GM19324 (cell line): ENCODE measurements at regions not wholly inside any gene's neighbourhood (a gene's known extent, or its start where the extent isn't known, plus 50 kb on each side); places are given as distances from the start of the nearest gene placed in this dataset.
"Not testable (repeated sequence)": the region's sequence is repeated elsewhere in the genome, so short reads cannot be mapped to it uniquely, and the experiment has no call there.

Experiments used
- ATAC-seq: cut with Tn5 transposase; IDR thresholded peaks from one replicate; pipeline ENCODE4 v1.9.1; 2021; ENCODE audit warnings: mild to moderate bottlenecking, moderate library complexity; ENCODE audit not compliant: unreplicated experiment, low FRiP score

DNA sequence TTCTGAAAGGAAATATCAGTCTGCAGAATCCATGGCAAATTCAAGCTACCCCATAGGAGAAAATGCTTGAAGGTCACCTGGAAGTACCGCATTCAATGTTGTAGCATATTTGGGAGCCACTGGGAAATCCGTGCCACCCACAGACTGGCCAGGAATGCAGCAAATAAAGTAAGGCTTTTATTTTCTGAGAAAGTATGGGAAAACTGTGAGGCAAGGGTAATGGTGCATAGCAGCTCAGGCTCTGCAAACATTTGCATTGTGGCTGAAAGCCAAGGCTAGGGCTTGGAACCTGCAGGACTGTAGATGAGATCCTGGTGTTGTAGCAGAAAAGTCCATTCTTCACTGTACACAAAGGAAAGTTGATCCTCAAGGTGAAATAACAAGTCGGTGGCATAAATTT, 450.9 kb upstream of the NR3C2 start:
- no peak for ATAC-seq

DNA sequence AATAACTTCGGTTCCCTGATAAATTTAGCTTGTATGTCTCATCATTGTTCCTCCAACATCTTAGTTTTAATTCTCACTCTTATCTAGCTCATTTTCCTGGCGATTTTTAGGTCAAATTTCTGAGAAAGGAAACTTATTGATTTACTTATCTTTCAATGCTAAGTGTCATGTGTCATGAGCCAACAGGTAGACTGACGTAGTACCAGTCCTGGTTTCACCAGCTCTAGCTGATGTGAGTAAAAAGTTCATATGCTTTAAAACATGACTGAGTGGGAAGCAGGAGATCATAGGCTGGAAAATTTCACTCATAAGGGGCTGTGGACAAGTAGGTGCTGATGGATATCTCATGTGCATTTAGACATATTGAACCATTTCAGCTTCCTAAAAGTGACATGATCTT, 441.7 kb upstream of the NR3C2 start:
- no peak for ATAC-seq

DNA sequence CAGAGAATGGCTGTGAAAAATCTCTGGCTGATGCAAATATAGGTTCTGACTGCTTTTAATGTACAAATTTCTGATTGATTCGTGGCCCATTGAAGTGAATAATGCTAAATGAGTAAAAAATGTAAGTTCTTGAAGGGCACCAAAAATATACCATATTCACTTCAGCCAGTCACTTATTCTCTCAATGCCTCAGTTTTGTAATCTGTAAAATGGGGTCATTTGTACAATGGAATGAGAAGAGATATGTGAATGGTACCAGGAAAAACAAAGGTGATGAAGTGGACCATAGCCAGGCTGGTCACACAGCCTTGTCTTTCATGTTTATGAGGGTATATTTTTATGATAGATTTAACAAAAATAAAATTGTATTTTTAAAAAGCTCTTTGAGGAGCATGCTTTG, 441.2 kb upstream of the NR3C2 start:
- ATAC-seq, result no peak

DNA sequence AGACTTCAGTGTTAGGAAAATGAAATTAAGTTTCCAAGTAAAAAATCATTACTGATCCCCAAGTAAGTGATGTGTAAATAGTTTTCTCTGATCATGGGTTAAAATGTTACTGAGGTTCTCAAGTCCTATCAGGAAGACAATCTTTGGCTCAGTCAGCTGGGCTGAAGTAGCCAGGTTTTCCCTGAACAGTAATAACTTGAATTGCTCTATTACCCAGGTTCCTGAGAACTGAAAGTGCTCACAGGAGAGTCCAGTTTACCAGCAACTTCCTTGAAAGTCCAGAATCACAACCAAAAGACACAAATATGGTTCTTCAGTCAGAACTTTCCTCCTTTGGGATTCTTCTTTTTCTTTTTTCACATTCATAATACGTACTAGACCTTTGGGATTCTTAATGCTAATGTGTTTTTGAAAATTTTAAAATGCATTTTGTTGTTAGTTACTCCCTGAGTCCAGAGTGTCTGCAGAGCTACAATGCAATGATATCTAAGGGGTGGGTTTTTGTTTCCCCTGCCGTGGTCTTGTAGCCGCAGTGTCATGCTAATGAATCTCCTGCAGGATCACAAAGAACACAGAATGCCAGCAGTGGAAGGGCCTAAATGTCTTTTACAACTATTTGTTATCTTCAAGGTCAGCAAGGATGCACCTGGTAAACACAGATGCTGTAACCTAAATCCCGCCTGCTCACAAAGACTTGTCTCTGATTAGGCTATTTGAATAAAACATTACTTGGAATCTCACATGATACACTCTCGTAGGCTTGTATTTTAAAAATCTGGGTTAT, 439.8 kb upstream of the NR3C2 start:
- no peak for ATAC-seq

DNA sequence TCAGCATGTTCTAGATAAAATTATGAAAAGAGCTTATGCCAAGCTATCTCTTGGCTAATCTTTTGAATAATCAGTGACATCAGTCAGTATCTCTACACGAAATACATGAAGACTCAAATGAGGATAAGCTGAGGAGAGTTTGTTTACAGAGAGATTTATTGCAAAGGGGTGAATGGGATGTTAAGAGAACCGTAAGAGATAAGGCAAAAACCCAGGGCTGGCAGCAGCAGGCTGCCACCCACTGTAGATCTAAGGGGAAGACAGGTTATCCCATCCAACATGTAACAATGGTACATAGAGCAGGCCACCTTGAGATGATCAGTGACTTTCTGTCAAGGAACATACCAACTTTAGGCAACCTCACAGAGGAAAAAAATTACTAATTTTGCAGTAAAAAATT, 432.1 kb upstream of the NR3C2 start:
- ATAC-seq, result no peak

DNA sequence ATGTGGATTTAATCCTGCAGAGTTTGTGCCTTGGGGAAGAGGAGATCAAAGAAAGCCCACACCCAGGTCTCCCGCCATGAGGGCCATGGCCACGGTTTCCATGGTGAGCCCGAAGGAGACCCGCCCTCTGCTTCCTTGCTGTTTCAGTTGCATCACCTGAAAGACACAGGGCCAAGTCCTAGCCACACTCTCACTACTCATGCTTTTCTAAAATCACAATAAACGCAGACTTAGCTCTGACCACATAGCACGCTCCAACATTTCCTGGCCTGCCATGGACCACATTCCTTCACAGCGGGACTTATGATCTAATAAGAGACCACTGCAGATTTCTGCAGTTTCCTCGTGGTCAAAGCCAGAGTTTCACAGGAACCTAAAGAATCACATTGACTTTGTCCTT, 426.0 kb upstream of the NR3C2 start:
- ATAC-seq, result no peak

DNA sequence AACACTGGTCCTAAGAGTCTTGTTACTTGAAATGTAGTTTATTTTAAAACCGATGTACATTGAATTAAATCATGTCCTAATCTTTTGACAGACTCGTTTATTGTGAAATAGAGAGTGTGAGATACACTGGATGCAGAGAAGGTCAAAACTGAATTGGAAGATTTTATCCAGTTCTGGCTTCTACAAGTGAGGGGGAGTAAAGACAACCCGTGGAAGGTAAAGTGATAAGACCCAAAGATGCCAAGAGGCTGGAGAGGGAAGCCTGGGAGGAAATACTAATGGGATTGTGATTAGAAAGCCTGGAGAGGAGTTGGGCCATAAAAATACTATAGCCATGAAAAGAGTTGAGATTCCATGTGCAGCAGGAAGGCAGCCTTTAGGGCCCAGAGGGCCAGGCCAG, 424.5 kb upstream of the NR3C2 start:
- ATAC-seq, result no peak

DNA sequence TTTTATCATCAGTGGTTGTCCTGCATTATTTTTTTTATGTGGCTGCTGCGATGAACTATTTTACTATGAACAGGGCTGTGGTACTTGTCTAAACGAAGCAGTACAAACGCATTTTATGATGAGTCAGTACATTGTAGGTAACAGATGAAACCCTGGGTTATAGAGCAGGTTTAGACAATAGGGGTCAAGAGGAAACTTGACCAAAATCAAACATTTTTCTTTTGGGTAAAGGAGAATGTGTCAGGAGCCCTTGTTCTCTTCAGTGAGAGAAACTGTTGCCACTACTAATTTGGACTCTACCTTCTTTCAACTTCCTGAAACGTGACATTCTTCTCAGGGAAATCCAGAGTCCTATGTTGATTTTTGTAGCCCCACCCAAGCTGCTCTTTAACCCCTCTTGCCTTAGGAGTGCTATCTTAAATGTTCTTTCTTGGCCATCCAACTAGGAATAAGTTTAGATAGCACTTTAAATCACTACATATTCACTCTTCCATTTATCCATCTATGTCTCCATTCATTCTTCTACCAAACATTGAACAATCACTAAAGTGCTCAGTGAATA, 415.8 kb upstream of the NR3C2 start:
- ATAC-seq, result no peak

DNA sequence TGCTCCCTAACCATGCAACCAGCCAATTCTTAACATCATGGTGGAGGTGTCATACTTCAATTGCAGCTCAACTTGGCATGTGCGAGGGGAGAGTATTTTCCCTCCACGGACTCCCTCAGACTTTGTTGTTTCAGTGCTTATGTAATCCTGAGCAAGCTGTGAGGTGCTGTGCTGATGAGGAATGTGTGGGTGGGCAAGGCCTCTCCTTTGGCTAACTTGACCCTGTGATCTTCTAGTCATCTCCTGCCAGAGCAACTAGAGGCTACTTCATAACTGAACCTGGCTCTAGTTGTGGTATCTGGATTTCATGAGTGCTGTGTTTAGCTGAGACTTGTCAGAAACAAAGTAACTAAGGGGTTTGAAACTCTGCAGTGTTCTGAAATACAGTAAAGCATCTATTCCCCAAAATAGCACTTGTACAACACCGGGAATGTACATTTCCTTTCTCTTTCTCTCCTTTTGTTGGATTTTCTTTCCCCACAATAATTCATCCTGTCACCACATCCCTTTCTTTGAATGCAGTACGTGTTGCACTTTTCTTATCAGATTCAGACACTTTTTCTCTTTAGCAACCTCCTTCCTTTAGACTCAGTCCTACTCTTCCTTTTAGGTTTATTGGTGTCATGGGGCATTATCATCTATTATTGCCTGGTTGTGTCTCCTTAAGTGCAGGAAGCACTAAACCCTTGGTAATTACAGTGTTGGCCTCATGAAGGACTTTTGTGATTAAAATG, 415.2 kb upstream of the NR3C2 start:
- ATAC-seq, result no peak

DNA sequence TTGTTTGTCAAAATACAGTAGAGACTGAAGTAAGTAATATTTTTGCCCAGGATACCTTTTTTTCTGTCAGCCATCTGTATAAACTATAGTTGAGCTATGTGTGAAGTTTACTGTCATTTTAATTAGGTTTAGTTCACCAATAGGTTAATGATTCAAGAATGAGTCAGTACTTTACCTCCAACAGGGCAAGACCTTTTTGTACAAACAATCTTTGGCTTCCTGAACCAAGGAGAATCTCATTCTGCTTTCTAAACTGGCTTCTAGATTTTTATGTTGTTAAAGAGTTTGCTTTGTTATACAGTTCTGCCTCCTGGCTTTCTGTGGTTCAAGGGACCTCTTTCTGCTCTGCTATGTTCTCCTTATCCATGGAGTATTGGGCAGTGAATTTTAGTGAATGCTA, 412.0 kb upstream of the NR3C2 start:
- no peak for ATAC-seq

DNA sequence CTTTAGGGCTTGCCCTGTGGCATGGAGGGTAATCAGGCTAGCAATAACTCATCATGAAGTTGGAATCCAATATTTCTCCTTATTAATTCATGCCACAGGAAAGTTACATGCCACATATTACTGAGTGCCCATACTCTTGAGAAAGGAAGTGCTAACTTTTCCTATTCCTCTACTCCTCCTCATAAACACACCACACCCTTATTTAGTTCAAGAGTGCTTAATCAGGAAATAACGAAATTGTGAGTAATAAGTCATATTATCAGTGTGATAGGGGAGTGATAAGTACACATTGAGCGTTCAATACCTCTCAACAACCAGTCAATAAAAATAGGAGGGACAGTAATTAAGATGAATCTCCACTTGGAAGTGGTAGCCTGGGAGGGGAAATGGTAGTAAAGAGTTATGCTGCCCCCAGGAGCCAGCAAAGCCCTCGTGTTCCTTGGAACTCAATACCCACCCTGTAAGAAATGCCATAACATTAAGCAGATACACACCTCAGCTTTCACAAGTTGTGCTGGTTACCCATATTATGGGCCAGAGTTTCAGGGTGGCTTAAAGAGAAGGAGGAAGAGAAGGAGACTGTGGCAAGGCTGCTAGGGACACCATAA, 410.0 kb upstream of the NR3C2 start:
- no peak for ATAC-seq

DNA sequence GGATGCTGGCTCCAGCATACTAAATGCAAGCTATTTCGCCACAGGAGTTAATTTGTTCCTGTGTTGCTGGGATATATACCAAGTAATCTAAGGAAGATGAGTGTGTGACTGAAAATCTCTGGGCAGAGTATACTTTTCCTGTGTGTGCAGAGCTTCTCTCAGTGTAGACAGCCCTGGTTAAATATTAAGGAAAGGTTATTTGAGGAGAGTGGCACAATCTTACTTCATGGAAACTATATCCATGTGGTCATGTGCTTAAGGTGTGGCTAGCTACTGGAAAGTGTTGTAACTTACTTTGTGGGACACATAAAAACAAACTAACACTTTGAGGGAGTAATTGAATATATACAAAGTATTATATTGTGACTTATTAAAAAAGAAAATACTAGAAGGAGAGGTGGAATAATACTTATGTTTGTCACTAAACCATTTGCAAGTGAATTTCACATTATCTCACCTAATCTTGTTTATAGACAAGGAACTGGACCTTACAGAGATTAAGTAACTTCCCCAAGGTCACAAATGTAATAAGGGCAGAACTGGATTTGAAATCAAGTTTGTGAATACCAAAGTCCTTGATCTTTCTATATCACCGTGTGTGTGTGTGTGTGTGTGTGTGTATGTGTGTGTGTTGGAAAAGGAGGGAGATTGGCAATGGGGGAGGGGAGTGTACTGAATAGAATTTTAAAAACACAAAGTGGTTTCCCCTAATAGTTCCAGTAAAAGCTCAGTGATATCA, 408.2 kb upstream of the NR3C2 start:
- no peak for ATAC-seq

DNA sequence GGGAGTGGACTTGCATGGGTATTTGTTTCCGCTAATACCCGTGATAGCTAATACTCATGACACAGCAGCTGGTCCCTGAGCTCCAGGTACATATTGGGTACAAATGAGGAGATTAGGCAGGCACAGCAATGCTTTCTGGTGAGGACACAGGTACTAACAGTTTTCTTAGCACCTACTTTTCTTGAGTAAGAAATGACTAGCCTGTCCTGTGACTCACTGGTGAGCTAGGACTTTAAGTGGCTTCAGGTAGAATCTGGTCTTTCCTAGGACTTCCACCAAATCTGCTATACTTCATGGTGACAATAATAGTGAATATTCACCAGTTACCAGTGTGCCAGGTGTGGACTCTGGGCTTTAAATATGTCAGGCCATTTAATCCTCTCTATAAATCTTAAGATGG, 407.4 kb upstream of the NR3C2 start:
- no peak for ATAC-seq

DNA sequence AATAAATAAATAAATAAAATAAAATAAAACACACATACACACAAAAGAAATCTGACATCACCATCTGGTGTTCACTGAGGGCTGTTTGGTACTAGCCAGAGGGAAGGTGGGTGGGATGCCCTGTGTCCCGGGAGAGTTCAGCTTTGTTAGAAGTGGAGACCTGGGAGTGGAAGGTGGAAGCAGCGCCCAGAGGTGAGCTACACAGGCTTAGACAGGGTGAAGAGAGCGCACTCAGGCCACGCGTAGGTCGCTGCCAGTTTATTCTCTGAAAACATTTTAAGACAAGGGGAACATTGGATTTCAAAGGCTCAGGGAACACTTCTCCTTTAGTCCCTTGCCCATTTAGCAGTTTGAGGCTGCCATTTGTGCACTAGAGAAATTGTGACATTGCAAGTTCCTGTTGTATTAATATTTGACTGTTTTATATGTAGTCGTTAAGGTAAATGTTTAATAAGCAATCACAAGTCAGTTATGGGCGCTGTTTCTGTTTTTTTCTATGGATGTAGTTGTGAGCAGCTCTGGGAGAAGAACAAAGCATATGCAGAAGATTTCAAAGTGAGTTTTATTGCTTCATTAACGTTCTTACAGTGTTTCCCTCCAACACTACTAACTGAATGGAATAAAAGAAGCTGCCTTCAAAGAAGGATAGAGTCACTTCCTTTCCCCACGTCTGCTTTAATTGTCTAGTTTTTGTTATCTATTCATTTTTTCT, 405.5 kb upstream of the NR3C2 start:
- no peak for ATAC-seq

DNA sequence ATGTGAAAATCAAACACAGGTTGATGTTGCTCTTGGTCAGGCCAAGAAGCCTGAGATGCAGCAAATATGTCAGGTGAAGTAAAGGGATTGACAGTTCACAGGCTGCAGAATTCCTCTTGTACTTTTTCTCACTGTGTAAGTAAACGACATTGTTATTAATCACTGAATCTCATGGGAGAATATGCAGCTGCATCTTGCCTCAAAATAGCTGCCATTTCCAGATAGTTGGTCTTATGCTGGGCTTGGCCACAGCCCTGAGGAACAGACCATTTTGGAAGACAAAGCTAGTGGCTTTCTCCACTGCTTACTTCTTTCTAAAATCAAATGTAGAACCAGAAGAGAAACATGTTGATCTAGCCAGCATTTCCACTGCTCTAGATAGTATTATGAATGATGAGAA, 403.4 kb upstream of the NR3C2 start:
- ATAC-seq, result no peak

DNA sequence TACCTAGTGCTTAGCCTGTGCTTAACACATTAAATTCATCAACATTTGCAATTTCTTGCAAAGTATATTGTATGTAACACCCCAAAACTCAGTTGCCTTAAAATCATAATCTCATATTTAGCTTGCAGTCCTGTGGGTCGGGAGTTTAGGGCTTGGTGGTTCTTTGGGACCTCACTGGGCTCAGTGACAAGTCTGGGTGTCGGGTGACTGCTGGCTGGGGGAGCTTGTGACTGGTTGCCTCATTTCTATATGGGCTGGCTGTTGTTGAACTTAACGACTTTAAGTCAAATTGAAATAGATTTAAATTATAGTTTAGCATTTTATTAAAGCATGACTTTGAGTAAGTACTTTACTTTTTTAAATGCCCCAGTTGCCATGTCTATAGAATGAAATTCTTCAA, 401.4 kb upstream of the NR3C2 start:
- no peak for ATAC-seq

DNA sequence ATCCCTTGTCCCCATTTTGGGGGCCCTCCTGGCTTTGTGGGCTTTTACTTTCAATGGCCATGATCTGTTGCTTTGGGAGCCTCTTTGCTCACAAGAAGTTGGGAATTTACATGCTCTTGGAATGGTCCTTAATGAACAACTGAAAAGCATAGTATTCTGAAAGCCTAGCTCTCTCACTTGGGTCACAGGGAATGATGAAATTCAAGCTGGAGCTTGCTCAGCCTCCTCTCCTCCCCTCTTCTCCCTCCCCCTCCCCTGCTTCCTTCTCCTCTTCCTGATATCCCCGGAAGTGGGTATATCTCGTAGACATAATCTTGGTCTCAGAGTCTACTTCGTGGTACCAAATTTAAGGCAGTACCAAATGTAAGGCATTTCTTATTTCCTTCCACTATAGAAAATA, 400.6 kb upstream of the NR3C2 start:
- no peak for ATAC-seq

DNA sequence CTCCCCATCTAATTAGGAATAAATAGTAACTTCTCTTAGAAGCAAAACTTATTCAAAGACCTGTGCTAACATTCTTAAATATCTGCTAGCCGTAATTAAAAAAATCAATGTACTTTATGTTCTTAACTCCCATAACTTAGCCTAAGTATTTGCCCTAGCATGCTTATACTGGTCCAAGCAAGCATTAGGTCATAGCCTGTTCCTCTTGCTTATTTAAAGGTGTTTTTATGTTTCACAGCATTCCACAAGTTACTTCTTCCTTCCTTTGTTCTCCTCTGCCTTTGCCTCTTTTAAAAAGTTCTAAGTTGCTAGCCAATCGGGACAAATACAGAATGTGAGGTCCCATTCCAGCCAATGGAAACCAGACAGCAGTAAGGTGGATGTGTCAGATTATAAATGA, 395.4 kb upstream of the NR3C2 start:
- ATAC-seq, result not testable (repeated sequence)

DNA sequence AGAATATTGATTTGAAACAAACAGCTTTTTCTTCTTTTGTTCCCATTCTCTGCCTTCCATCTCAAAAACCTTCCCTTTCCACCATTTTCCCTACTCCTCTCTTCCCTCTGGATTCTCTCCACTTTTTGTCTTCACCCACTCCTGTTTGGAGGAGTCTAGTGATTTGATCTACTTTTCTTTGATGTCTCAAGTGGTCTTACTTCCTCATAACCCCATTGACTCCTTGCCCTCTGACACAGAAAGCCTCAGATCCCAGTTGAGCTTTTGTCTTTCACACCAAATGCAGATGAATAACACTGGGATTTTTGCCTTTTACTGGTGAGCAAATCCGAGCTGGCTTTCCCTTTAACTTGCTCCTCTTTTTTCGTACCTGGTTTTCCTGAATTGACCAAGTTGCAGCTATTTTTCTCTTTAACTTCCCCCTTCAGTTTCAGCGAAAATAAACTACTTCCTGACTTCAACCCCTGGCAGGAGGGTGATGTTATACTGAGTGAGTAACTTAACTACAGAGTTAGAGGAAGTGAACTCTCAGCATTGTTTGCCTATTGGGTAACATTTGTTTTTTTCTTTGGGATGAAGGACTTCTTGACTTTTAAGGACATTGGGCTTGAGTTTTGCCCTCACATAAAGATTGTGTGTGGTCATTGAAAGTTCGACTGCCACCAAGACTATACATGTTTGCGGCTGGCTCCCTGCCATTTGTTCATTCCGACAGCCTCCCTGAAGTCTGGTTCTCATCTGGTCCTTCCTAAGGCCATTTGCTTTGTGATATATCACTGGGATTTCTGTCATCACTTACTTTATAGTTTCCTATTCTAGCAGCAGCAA, 392.8 kb upstream of the NR3C2 start:
- peak; percentile 75 for ATAC-seq
